PC-9 (cell line): ENCODE measurements at regions not wholly inside any gene's neighbourhood (a gene's known extent, or its start where the extent isn't known, plus 50 kb on each side); places are given as distances from the start of the nearest gene placed in this dataset.

ENCODE experiments used
- BruUV-seq: library from RNA; stranded (reverse); fragments of 400-500 nt; replicated peaks from 2 replicates; lab custom pipeline; 2021; lab: Mats Ljungman, UMichigan
- CTCF ChIA-PET: fragments of 300-600 bp; sonication (Branson Sonifier 250); formaldehyde crosslinking; loops from one replicate; lab custom pipeline; 2022; ENCODE audit warnings: antibody characterized with exemption; lab: Charles Lee
- POLR2A ChIA-PET: fragments of 300-600 bp; sonication (Branson Sonifier 250); formaldehyde crosslinking; loops from one replicate; lab custom pipeline; 2022; ENCODE audit warnings: antibody characterized with exemption; ENCODE audit not compliant: unreplicated experiment; lab: Charles Lee
- DNase-seq, 2 experiments: peaks; one replicate each; pipeline versions ENCODE4 v3.0.0 to v3.0.0-alpha.2; 2015 to 2022; ENCODE audit warnings: mixed read lengths in 1 of 2
- H2AFZ ChIP-seq: fragments of 200-600 bp; sonication (generic); 2 replicates; pipeline ENCODE4 v1.8.1; 2017; ENCODE audit warnings: antibody characterized with exemption
- H3F3A ChIP-seq: fragments of 200-600 bp; sonication (generic); 2 replicates; pipeline ENCODE4 v1.8.1; 2017; ENCODE audit warnings: antibody characterized with exemption, mild to moderate bottlenecking, low read depth; ENCODE audit not compliant: insufficient read depth
- H3K27ac ChIP-seq: fragments of 200-600 bp; sonication (generic); 2 replicates; pipeline ENCODE4 v1.6.1; 2016; ENCODE audit warnings: mixed run types
- H3K27me3 ChIP-seq: fragments of 200-600 bp; sonication (generic); 2 replicates; pipeline ENCODE4 v1.6.1; 2016; ENCODE audit warnings: low read depth, mixed run types; ENCODE audit not compliant: insufficient read depth
- H3K36me3 ChIP-seq: fragments of 200-600 bp; sonication (generic); 2 replicates; pipeline ENCODE4 v1.6.1; 2016; ENCODE audit warnings: low read depth, mixed run types
- H3K4me1 ChIP-seq: fragments of 200-600 bp; sonication (generic); replicated peaks from 2 replicates; pipeline ENCODE4 v1.6.1; 2016; ENCODE audit warnings: mixed run types; ENCODE audit not compliant: insufficient read depth
- H3K4me2 ChIP-seq: fragments of 200-600 bp; sonication (generic); 2 replicates; pipeline ENCODE4 v1.6.1; 2017; ENCODE audit warnings: mixed run types
- H3K4me3 ChIP-seq: fragments of 200-600 bp; sonication (generic); 2 replicates; pipeline ENCODE4 v1.6.1; 2016; ENCODE audit warnings: mixed run types
- H3K79me2 ChIP-seq: fragments of 200-600 bp; sonication (generic); 2 replicates; pipeline ENCODE4 v1.6.1; 2017; ENCODE audit warnings: low read depth, mixed run types
- H3K9me2 ChIP-seq: fragments of 200-600 bp; sonication (generic); 2 replicates; pipeline ENCODE4 v1.8.1; 2017; ENCODE audit warnings: mild to moderate bottlenecking; ENCODE audit not compliant: insufficient read depth
- H3K9me3 ChIP-seq: fragments of 200-600 bp; sonication (generic); 2 replicates; pipeline ENCODE4 v1.8.1; 2016; ENCODE audit warnings: low read depth; ENCODE audit not compliant: insufficient read depth
- H4K20me1 ChIP-seq: fragments of 200-600 bp; sonication (generic); 2 replicates; pipeline ENCODE4 v1.8.1; 2017; ENCODE audit not compliant: insufficient read depth
- EZH2 ChIP-seq: fragments of 200-600 bp; sonication (generic); IDR thresholded peaks from 2 replicates; pipeline ENCODE4 v1.8.0; 2017; ENCODE audit warnings: antibody characterized with exemption, low read depth
- intact Hi-C: fragments of 100-400 bp; cut with micrococcal nuclease; formaldehyde crosslinking; loops from one replicate; pipeline ENCODE4 v1.10.0; 2022; ENCODE audit not compliant: unreplicated experiment
- TF ChIP-seq, protein P1 (sequence below): fragments of 200-600 bp; sonication (generic); conservative IDR thresholded peaks from 2 replicates; pipeline ENCODE4 v1.6.1; 2017; ENCODE audit warnings: mixed run types, antibody characterized with exemption, mild to moderate bottlenecking, moderate library complexity

DNA sequence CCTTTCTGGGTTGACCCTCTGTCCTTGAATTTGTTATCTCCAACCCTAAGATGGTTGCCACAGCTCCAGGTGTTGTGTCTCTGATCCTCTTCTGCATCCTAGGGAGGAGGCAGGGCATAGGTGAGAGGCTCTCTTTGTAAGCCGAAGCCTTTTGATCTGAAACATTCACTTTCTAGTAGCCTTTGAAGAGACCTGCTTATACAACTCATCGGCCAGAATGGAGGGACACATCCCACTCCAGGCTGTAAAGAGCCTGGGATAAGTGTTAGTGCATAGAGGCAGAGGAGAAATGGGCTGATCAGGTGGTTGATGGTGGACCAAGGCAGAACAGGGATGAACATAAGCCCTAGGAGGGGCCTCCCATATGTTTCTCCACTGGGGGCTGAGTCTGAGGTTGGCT, 137.1 kb upstream of the KCNG1 start:
- H3K4me1 ChIP-seq, result 0 out of 2 replicates have a peak, but pooled peaks cover 4% of the 10 kb centered on the region
- H3K4me2 ChIP-seq, result no peak overlapping the region
- no peaks in the 10 kb centered on the region for H3K36me3 ChIP-seq
- no peaks in the 10 kb centered on the region for H3K79me2 ChIP-seq
- intact Hi-C loops, result no loop called here
- no peak for TF ChIP-seq EZH2
- TF ChIP-seq, protein P1, sequence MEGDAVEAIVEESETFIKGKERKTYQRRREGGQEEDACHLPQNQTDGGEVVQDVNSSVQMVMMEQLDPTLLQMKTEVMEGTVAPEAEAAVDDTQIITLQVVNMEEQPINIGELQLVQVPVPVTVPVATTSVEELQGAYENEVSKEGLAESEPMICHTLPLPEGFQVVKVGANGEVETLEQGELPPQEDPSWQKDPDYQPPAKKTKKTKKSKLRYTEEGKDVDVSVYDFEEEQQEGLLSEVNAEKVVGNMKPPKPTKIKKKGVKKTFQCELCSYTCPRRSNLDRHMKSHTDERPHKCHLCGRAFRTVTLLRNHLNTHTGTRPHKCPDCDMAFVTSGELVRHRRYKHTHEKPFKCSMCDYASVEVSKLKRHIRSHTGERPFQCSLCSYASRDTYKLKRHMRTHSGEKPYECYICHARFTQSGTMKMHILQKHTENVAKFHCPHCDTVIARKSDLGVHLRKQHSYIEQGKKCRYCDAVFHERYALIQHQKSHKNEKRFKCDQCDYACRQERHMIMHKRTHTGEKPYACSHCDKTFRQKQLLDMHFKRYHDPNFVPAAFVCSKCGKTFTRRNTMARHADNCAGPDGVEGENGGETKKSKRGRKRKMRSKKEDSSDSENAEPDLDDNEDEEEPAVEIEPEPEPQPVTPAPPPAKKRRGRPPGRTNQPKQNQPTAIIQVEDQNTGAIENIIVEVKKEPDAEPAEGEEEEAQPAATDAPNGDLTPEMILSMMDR, result no peak
- no peaks in the 10 kb centered on the region for H3F3A ChIP-seq
- H4K20me1 ChIP-seq, result no peaks in the 10 kb centered on the region
- H3K9me3 ChIP-seq, result no peaks in the 10 kb centered on the region
- POLR2A ChIA-PET, result no interaction called here
- no peak overlapping the region for H2AFZ ChIP-seq
- no peak overlapping the region for H3K4me3 ChIP-seq
- no peak overlapping the region for H3K27ac ChIP-seq
- BruUV-seq, result no TSS peak
- peaks cover 96% of the 10 kb centered on the region for H3K27me3 ChIP-seq
- CTCF ChIA-PET, result no interaction called here
- DNase-seq, result no peak
- H3K9me2 ChIP-seq, result no peaks in the 10 kb centered on the region

DNA sequence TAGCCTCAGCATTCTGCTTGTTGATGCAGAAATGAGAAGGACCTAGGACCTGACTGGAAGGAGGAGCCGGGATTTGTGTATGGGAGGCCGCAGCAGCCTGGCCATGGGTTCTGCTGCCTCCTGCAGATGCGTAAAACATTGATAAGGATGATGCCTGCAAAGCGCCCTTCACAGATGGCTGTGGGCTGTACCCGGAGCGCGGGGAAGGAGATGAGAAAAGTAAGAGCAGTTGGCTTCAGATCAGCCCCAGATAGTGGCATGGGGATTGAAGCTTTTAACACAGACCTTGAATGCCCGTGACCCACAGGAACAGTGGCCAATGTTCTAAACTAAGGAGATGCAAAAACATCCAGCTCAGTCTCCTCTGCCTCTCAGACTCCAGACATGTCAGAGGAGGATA, 136.4 kb upstream of the KCNG1 start:
- Histone ChIP-seq H2AFZ (no peak overlapping the region), H3K4me3 (no peak overlapping the region), H3K4me2 (no peak overlapping the region), H3F3A (no peaks in the 10 kb centered on the region), H3K36me3 (no peaks in the 10 kb centered on the region), H3K27me3 (peaks cover 96% of the 10 kb centered on the region), H4K20me1 (no peaks in the 10 kb centered on the region), H3K9me3 (no peaks in the 10 kb centered on the region), H3K79me2 (no peaks in the 10 kb centered on the region), H3K9me2 (no peaks in the 10 kb centered on the region), H3K4me1 (0 out of 2 replicates have a peak, but pooled peaks cover 4% of the 10 kb centered on the region), H3K27ac (no peak overlapping the region)
- BruUV-seq, result no TSS peak
- DNase-seq, result no peak
- intact Hi-C loops, result no loop called here
- TF ChIP-seq EZH2, result no peak
- POLR2A ChIA-PET, result no interaction called here
- CTCF ChIA-PET, result no interaction called here

DNA sequence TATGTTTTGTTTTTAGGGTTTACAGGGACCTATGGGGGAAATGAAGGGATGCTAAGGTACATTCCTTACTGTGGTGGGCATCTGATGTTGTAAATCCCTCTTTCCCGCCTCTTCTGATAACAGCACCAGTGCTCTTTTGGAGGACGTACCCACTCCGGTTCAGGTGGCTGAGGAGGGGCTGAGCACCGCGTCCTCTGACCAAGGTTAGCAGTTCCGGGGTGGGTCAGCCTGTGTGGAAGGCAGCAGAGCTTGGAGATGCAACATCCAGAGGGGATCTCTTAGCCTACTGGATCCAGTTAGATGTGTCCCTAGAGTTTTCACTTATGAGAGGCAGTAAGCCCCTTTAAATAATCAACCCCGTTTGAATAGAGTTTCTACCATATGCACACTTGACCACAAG, 135.3 kb upstream of the KCNG1 start:
- H3K36me3 ChIP-seq, result no peaks in the 10 kb centered on the region
- TF ChIP-seq, protein P1, result no peak
- H3K4me2 ChIP-seq, result no peak overlapping the region
- no peaks in the 10 kb centered on the region for H3K79me2 ChIP-seq
- H4K20me1 ChIP-seq, result no peaks in the 10 kb centered on the region
- no peaks in the 10 kb centered on the region for H3F3A ChIP-seq
- intact Hi-C loops, result no loop called here
- ChIA-PET POLR2A (no interaction called here), CTCF (no interaction called here)
- H3K4me3 ChIP-seq, result no peak overlapping the region
- no peak overlapping the region for H2AFZ ChIP-seq
- no peak for DNase-seq
- no TSS peak for BruUV-seq
- H3K4me1 ChIP-seq, result 0 out of 2 replicates have a peak, but pooled peaks cover 4% of the 10 kb centered on the region
- H3K9me2 ChIP-seq, result no peaks in the 10 kb centered on the region
- H3K27ac ChIP-seq, result no peak overlapping the region
- no peaks in the 10 kb centered on the region for H3K9me3 ChIP-seq
- H3K27me3 ChIP-seq, result peaks cover 100% of the 10 kb centered on the region
